Left ventricle myocardium superior (tissue), 1 donor: ENCODE measurements at regions not wholly inside any gene's neighbourhood (a gene's known extent, or its start where the extent isn't known, plus 50 kb on each side); places are given as distances from the start of the nearest gene placed in this dataset.
"Not testable (repeated sequence)": the region's sequence is repeated elsewhere in the genome, so short reads cannot be mapped to it uniquely, and the experiment has no call there.

Source experiments
- ATAC-seq: fragments of 200-7000 bp; cut with Tn5 transposase; one replicate; pipeline ENCODE4 v1.9.1; 2020; ENCODE audit warnings: mild to moderate bottlenecking, moderate library complexity
- DNase-seq: peaks from one replicate; pipeline ENCODE4 v3.0.0-alpha.2; 2020
- intact Hi-C: fragments of 100-400 bp; cut with micrococcal nuclease; formaldehyde crosslinking; loops from one replicate; pipeline ENCODE4 v1.11.0; 2022
- donor health status: DM: no; HTN: yes; CAD: no; lungs with severe emphysema.

DNA sequence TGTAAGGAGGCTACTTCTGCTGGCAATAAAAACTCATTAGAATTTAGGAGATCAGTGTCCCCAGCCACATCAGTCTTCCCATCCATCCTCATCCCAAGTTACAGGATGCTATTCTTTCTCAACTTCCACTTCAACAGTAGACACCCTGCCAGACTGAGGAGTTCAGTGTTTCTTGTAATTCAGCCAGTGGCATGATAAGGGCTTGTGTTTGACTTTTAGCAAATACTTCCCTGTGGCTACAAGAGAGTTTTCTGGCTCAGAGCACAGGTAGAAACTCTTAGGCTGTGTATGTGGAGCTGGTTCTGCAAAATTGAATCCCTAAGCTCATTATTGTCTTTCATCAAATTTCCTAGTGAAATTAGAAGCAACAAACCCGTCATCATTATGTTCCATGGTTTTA, 401.8 kb upstream of the NDN start:
- intact Hi-C loops, DNase-seq, ATAC-seq: not testable (repeated sequence)

DNA sequence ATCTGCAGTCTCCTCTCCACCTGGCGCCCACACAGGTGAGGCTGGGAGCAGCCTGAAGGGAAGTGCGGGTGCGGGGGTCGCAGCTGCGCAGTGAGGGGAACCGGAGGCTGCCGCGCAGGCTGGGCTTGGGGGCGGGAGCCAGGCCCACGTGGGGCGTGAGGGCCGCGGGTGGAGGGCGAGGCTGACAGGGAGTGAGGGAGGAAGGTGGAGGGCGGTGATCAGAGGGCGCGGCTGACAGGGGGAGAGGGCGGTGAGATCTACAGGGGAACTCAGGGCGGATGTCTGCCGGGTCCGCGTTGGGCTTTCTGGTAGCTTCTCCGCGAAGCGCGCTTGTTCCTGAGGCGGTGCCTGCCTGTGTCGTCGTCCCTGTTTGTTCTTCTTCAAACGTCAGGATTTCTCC, 414.4 kb upstream of the NDN start:
- DNase-seq, ATAC-seq, intact Hi-C loops: not testable (repeated sequence)

DNA sequence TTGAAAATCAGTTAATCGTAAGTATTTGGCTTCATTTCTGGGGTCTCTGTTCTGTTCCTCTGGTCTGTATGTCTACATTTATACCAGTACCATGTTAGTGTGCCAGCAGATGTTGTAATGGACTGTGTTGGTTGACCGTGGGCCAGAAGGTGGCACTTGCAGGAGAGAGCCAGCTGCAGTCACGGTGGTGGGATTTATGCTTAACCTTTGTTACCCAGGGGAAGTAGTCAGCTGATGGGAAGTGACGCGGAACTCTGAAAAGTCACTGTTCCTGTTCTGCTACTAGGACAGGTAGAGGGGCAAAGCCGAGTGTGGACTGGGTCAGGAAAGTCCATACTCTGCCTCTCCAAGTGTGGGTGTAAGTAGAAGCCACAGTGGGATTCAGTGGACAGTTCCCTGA, 420.4 kb upstream of the NDN start:
- DNase-seq, intact Hi-C loops, ATAC-seq: not testable (repeated sequence)

DNA sequence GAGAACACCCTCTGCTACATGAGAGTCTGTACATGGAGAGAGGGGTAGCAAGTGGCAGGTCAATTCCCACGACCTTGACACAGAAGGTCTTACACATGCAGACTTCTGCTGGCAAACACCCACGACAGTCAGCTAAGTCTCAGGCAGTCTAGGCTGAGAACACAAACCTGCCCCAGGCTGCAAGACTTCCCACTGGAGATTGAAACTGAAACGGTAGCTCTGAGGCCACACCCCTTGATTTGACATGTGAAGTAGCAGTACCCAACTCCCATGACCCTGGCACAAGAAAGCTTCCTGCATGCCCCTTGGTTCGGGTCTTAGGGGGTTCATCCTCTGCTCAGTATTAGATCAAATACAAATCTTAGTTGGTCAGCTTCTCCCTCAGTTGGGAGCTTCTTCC, 420.8 kb upstream of the NDN start:
- ATAC-seq, intact Hi-C loops, DNase-seq: not testable (repeated sequence)

DNA sequence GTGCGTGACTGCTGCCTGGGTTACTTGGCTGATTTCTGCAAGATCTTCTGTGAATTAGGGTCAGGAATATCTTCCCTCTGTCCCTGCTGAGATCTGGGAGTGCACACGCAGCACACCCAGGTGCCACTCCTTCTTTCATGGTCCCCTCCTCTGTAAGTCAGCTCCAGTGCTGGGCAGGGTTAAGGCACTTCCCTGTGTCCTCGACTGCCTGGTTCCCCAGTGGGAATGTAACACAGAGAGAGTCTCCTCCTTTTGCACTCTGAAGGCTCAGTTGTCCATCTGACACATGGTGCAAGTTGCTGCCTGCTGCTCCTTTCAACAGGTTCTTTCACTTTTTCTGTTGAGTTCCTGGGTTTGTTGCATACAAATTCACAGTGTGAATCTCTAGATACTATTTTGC, 421.2 kb upstream of the NDN start:
- intact Hi-C loops, DNase-seq, ATAC-seq: not testable (repeated sequence)

DNA sequence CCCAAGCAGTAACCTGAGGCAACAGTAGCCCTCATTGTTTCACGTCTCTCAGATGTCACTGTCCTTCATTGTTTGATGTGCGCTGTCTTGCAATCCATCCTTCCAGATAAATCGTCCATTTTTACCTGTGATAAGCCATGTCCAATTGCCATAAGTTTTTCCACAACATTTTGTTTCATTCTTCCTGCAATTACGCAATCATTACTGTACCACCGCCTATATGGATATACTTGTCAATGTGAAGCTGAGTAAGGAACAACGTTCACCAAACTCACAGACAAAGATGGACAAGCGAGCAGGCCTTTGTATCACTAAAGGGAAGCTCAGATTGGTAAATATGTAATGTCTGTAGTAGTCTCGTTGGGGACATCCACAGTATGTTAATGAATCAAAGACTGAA, 452.5 kb upstream of the NDN start:
- intact Hi-C loops, ATAC-seq, DNase-seq: not testable (repeated sequence)

DNA sequence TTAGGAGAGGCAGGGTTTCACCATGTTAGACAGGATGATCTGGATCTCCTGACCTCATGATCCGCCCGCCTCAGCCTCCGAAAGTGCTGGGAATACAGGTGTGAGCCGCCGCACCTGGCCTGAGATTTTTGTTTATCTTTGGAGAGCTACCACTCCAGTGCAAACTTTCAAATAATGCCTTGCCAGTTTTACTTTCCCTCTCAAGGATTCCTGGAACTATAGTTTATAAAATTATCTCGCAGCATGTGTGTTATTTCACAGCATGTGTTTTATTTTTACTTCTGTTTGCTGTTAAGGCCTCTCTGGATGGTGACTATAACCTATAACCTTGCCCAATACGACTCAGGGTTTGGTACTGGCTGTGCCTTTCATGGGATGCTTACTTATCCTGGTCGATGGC, 458.0 kb upstream of the NDN start:
- DNase-seq, intact Hi-C loops, ATAC-seq: not testable (repeated sequence)

DNA sequence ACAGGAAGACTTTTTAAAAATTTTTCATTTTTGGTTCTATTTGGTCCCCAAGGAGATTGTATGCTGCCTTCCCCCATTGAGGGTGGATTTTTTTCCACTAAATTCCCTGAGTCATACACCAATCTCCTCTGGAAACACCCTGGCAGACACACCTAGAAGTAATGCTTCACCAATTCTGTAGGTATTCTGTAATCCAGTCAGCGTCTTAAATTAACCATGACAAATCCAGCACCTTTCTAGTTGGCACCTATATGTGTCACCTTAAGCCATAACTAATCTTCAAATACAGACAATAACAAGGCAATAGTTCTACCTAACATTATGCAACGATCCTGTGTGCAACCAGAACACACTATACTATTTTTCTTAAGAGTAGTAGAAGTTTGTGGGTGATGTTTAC, 459.1 kb upstream of the NDN start:
- DNase-seq (no peak), ATAC-seq (no peak)
- intact Hi-C loops, result no loop called here

DNA sequence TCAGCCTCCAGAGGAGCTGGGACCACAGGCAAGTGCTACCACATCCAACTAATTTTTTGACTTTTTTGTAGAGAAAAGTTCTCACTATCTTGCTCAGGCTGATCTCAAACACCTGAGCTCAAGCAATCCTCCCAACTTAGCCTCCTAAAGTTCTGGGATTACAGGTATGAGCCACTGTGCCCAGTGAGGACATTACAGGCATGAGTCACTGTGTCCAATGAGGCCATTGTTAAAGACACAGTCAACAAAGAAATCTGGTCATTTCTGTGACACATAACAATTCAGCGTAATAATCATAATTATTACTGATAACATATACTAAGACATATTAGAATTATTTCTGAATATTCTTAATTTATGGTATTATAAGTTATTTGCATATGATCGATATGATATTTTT, 463.4 kb upstream of the NDN start:
- DNase-seq (no peak), ATAC-seq (no peak)
- intact Hi-C loops, result no loop called here

DNA sequence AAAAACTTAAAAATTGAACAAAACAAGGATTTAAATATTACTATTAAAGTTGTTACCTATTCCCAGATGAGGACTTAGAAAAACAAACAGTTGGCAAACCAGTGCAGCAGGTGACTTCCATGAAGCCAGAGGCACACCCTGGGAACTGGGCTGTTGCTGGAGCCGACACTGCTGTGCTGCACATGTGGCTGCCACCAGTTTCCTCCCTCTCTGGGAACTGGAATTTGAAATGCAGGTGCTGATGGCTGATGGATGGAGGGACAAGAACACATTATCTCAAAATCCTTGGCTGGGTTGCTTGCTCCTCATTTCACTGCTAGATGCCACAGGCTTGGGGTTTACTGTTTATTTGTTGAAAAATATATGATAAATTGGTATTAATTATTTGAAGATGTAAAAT, 471.2 kb upstream of the NDN start:
- intact Hi-C loops, ATAC-seq, DNase-seq: not testable (repeated sequence)

DNA sequence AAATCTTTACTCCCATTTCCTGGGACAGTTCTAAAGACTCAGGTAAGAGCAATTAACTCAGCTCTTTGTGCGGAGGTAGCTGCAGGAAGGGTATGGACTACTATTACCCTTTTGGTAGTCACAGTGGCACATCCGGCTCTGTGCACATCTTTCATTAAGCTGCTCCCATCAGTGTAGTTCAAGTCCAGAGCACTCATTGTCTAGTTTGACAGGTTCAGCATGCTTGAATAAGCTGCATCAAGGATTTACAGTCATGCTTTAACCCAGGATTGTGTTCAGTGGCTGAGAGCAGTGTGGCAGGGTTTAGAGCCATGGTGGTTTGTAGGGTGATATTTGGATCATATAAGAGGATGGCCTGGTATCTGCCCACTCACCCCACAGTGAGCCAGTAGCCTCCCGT, 478.4 kb upstream of the NDN start:
- ATAC-seq, intact Hi-C loops, DNase-seq: not testable (repeated sequence)

DNA sequence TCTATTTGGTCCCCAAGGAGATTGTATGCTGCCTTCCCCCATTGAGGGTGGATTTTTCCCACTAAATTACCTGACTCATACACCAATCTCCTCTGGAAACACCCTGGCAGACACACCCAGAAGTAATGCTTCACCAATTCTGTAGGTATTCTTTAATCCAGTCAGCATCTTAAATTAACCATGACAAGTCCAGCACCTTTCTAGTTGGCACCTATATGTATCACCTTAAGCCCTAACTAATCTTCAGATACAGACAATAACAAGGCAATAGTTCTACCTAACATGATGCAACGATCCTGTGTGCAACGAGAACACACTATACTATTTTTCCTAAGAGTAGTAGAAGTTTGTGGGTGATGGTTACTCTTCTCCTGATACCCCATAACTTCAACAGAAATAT, 473.3 kb upstream of the NPAP1 start:
- ATAC-seq, intact Hi-C loops, DNase-seq: not testable (repeated sequence)

DNA sequence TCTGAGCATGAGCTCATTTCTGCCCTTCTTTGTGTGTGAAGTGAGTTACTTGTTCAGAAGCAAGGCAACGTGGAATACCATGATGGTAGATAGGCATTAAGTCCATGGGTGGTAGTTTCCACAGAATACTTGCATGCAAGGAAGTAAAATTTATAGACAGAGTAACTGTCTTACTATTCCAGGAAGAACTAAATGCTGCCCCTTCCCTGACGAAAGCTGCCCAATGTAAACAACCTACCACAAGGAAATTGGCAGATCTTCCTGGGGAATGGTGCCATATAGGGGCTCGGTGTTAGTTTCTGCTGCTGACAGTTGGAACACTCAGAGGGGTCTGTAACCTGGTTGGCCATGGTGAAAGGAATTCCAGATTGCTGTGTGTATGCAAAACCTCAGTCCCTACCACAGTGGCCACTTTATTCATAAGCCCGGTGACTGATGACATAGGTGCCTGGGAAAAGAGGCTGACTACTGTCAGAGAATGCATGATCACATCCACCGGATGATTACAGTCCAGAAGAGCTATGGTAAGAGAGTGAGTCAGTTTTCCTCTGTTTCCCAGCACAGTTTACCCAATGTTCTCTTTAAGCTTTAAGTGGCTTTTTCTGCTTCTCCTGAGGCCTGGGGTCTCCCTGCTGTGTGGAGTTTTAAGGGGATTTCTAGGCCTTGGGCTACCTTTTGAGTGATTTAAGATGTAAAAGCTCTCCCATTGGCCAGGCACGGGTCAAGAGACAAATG, 463.7 kb upstream of the NPAP1 start:
- ATAC-seq, DNase-seq, intact Hi-C loops: not testable (repeated sequence)

DNA sequence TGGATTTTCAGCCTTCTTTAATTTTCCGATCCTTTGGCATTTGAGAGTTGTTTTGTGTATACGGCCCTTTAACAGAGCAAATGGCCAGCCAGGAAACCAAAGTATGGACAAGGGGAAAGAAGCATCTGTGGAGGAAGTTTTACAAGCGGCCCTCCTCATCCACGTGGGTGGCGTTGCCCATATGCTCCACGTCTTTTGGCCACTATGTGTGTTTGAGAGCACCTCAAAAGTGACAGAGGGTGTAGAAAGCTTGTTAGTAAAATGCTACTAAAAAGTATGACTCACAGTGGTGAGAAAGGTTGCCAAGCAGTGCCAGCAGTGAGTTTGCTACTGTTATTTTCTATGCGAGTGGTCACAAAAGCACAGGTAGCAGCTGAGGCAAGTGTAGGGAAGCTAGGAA, 451.8 kb upstream of the NPAP1 start:
- DNase-seq (no peak), ATAC-seq (no peak)
- intact Hi-C loops, result no loop called here

DNA sequence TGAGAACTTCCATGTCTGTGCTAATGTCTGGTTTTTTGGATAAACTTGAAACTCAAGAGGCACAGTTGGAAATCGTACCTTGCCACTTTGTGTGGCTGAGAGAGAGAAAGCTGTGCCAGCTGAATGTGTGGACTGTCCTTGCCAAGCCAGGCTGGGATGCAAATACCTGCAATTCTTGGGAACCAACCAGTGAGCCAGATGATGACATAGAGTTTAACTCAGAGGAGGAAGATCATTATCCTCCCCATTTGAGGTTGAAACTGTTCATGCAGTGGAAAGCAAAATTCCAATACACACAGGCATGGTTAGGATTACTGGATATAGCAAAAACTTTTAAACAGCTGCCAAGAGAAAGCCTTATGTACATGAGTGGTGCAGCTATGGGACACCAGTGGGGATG, 451.4 kb upstream of the NPAP1 start:
- intact Hi-C loops, result no loop called here
- DNase-seq (no peak), ATAC-seq (no peak)

DNA sequence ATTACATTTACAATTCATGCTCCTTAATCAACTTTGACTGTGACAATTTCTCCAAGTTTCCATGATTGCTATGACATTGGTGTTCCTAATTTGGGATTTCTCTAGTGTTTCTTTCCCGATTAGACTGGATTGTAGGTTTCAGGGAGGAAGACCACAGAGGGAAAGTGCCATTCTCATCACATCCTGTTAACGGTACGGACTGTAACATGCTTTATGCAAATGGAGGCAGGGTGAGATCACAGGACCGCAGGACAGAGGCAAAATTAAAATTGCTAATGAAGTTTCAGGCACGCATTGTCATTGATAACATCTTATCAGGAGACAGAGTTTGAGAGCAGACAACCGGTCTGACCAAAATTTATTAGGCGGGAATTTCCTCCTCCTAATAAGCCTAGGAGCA, 446.7 kb upstream of the NPAP1 start:
- ATAC-seq, DNase-seq, intact Hi-C loops: not testable (repeated sequence)

DNA sequence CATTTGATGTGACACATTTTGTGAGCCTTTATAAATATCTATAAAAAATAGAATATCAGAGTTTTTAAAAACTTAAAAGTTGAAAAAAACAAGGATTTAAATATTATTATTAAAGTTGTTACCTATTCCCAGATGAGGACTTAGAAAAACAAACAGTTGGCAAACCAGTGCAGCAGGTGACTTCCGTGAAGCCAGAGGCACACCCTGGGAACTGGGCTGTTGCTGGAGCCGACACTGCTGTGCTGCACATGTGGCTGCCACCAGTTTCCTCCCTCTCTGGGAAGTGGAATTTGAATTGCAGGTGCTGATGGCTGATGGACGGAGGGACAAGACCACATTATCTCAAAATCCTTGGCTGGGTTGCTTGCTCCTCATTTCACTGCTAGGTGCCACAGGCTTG, 442.4 kb upstream of the NPAP1 start:
- DNase-seq, ATAC-seq, intact Hi-C loops: not testable (repeated sequence)

DNA sequence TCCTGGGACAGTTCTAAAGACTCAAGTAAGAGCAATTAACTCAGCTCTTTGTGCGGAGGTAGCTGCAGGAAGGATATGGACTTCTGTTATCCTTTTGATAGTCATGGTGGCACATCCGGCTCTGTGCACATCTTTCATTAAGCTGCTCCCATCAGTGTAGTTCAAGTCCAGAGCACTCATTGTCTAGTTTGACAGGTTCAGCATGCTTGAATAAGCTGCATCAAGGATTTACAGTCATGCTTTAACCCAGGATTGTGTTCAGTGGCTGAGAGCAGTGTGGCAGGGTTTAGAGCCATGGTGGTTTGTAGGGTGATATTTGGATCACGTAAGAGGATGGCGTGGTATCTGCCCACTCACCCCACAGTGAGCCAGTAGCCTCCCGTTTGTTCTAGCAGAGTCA, 435.0 kb upstream of the NPAP1 start:
- ATAC-seq, intact Hi-C loops, DNase-seq: not testable (repeated sequence)

DNA sequence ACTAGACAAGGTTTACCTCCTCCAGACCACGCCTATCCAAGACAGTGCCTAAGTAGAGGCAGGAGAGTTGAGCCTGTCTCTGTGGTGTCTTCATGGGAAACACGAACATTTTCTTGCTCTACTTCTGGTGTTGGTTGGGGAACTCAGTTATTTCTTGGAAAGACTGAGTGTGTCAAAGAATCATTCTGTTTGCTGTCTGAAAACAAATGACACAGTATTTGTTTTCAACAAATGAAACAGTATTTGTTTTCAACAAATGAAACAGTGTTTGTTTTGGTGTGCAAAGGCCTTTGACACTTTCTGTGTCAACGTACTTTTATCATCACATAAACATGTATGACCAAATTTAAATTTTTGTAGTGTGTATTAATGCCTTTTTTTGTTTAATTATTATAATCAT, 416.5 kb upstream of the NPAP1 start:
- ATAC-seq, intact Hi-C loops, DNase-seq: not testable (repeated sequence)

DNA sequence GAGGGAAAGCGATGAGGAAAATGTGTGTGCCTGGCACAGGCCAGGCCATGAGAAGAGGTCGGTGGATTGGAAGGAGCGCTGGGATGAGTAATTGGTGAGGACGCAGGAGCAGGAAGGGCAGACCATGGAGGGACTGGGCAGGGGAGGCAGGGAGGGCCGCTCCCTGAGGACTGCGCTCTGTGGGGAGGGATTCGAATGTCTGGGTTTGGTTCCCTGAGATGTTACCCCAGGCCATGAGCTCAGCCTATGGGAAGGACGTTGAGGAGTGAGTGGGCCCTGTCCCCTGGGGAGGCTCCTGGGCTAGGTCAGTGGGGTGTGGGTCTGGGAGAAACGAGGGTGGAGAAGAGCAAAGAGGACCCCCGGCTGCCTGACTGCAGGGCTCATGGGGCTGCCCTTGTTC, 415.2 kb upstream of the NPAP1 start:
- ATAC-seq, intact Hi-C loops, DNase-seq: not testable (repeated sequence)

DNA sequence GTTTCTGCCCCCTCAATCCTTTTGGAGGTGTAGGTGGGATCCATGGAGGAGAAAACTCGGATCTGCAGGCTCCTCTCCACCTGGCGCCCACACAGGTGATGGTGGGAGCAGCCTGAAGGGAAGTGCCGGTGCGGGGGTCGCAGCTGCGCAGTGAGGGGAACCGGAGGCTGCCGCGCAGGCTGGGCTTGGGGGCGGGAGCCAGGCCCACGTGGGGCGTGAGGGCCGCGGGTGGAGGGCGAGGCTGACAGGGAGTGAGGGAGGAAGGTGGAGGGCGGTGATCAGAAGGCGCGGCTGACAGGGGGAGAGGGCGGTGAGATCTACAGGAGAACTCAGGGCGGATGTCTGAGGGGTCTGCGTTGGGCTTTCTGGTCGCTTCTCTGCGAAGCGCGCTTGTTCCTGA, 414.7 kb upstream of the NPAP1 start:
- intact Hi-C loops, DNase-seq, ATAC-seq: not testable (repeated sequence)
